A549 (cell line): ENCODE measurements at regions not wholly inside any gene's neighbourhood (a gene's known extent, or its start where the extent isn't known, plus 50 kb on each side); places are given as distances from the start of the nearest gene placed in this dataset.

Experiments
- ATAC-seq, 2 experiments: fragments of 200-7000 bp in 1 of 2; fragments of >200 bp in 1 of 2; cut with Nextera tagmentation in 1 of 2; cut with Tn5 transposase in 1 of 2; 3 replicates each; pipeline versions ENCODE4 v1.8.0 to v1.9.1; 2018 to 2020; ENCODE audit warnings: mild to moderate bottlenecking in 1 of 2, moderate library complexity in 1 of 2
- CTCF ChIA-PET: fragments of 300-600 bp; sonication (Branson Sonifier 250); formaldehyde crosslinking; extraction: SDS; loops from one replicate; lab custom pipeline; 2021; ENCODE audit warnings: antibody characterized with exemption, inconsistent platforms; lab: Yijun Ruan, JAX
- POLR2A ChIA-PET: fragments of 350-600 bp; formaldehyde crosslinking; extraction: SDS; loops from one replicate; lab custom pipeline; 2021; ENCODE audit warnings: antibody characterized with exemption, inconsistent platforms; lab: Yijun Ruan, JAX
- DNase-seq, 2 experiments: peaks; one replicate each; pipeline versions ENCODE4 v3.0.0 to v3.0.0-alpha.2; 2011 to 2016; ENCODE audit warnings: low read depth in 1 of 2, low spot score in 1 of 2
- FAIRE-seq: peaks from 2 replicates; lab custom pipeline; 2011; peaks lifted over from hg19 to GRCh38; lab: Jason Lieb, UNC
- H3K27ac ChIP-seq, 2 experiments: fragments of >200 bp; sonication (Bioruptor Twin); formaldehyde crosslinking; 3 replicates each; pipeline ENCODE4 v1.5.1; 2016 to 2017
- H3K4me1 ChIP-seq: fragments of >200 bp; sonication (Bioruptor Twin); formaldehyde crosslinking; 3 replicates; pipeline ENCODE4 v1.6.1; 2016
- H3K4me2 ChIP-seq: fragments of >200 bp; sonication (Bioruptor Twin); formaldehyde crosslinking; 3 replicates; pipeline ENCODE4 v1.6.1; 2016
- H3K4me3 ChIP-seq: fragments of >200 bp; sonication (Bioruptor Twin); formaldehyde crosslinking; 3 replicates; pipeline ENCODE4 v1.5.1; 2016
- H3K9me3 ChIP-seq: fragments of >200 bp; sonication (Bioruptor Twin); formaldehyde crosslinking; 3 replicates; pipeline ENCODE4 v1.6.1; 2016
- CHD2 ChIP-seq: fragments of 150-350 bp; IDR thresholded peaks from 2 replicates; pipeline ENCODE4 v1.6.1; 2014; ENCODE audit warnings: low read length; ENCODE audit not compliant: partially characterized antibody
- EHF ChIP-seq: fragments of 250-450 bp; sonication (Bioruptor Pico); IDR thresholded peaks from 2 replicates; pipeline ENCODE4 v1.5.0; 2020; ENCODE audit warnings: mild to moderate bottlenecking
- HEYL ChIP-seq: fragments of 250-450 bp; sonication (Bioruptor Pico); IDR thresholded peaks from 2 replicates; pipeline ENCODE4 v1.8.0; 2021; ENCODE audit warnings: mild to moderate bottlenecking, moderate library complexity
- HOXA7 ChIP-seq: fragments of 250-450 bp; sonication (Bioruptor Pico); IDR thresholded peaks from 2 replicates; pipeline ENCODE4 v1.5.0; 2020; ENCODE audit warnings: mild to moderate bottlenecking, moderate library complexity
- HOXB13 ChIP-seq: fragments of 250-450 bp; sonication (Bioruptor Pico); IDR thresholded peaks from 2 replicates; pipeline ENCODE4 v1.5.0; 2020; ENCODE audit warnings: low read depth, mild to moderate bottlenecking, moderate library complexity
- JUNB ChIP-seq: fragments of >200 bp; sonication (Bioruptor Twin); formaldehyde crosslinking; IDR thresholded peaks from 2 replicates; pipeline ENCODE4 v1.6.1; 2016
- NR3C1 ChIP-seq: fragments of >200 bp; sonication (Bioruptor Twin); formaldehyde crosslinking; IDR thresholded peaks from 3 replicates; pipeline ENCODE4 v1.6.1; 2017
- POLR2A ChIP-seq: IDR thresholded peaks from 2 replicates; pipeline ENCODE4 v1.6.1; 2012; ENCODE audit warnings: mild to moderate bottlenecking, low read length
- RAD21 ChIP-seq, 2 experiments: fragments of >200 bp in 1 of 2; sonication (Bioruptor Twin) in 1 of 2; formaldehyde crosslinking in 1 of 2; IDR thresholded peaks in 1 of 2; conservative IDR thresholded peaks in 1 of 2; 2 replicates in 1 of 2; 3 replicates in 1 of 2; pipeline ENCODE4 v1.6.1; 2012 to 2018; ENCODE audit warnings: inconsistent platforms in 1 of 2
- SMC3 ChIP-seq: fragments of >200 bp; sonication (Bioruptor Twin); formaldehyde crosslinking; IDR thresholded peaks from 3 replicates; pipeline ENCODE4 v1.6.1; 2018; ENCODE audit warnings: inconsistent platforms
- SREBF2 ChIP-seq: fragments of 450-650 bp; IDR thresholded peaks from 2 replicates; pipeline ENCODE4 v1.6.1; 2014; ENCODE audit warnings: mild to moderate bottlenecking, moderate library complexity
- WGBS: methylation state at CpG from one replicate; pipeline ENCODE4 v1.1.6; 2017; ENCODE audit errors: missing lambda C conversion rate; 5-methylcytosine and 5-hydroxymethylcytosine counted together
- TF ChIP-seq, protein P1 (sequence below): fragments of 450-650 bp; IDR thresholded peaks from 2 replicates; pipeline ENCODE4 v1.6.1; 2014; ENCODE audit warnings: antibody characterized with exemption
- TF ChIP-seq, protein P2 (sequence below): fragments of 200-600 bp; sonication (generic); IDR thresholded peaks from 2 replicates; pipeline ENCODE4 v1.6.1; 2016; ENCODE audit warnings: antibody characterized with exemption, mild to moderate bottlenecking, moderate library complexity
- TF ChIP-seq, protein P3 (sequence below): fragments of 250-450 bp; sonication (Bioruptor Pico); IDR thresholded peaks from 2 replicates; pipeline ENCODE4 v1.5.0; 2020; ENCODE audit warnings: low read depth, mild to moderate bottlenecking, moderate library complexity
- TF ChIP-seq, protein P4 (sequence below): IDR thresholded peaks from 2 replicates; pipeline ENCODE4 v1.6.1; 2012
- TF ChIP-seq, protein P5 (sequence below): IDR thresholded peaks from 2 replicates; pipeline ENCODE4 v1.6.1; 2012

DNA sequence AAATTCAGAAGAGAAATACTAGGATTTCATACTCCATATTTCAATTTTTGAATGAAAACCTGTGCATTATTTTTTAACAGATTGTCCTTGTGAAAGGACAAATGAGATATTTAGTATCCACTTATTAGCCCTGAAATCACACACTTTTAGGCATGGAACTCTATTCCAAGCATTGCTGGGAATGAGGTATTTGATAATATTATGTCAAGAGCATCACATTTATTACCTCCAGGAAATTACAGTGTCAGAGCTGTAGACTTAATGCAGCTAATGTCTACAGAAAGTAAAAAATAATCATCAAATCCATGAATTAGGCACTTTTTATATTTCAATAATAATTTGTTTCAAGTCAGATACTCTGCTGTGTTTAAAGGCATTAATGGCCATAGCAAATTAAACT lies 753.8 kb downstream of the REEP3 start:
- TF ChIP-seq HEYL (CRISPR knock-in tag) = no peak
- TF ChIP-seq RAD21 (conservative IDR thresholded peaks at IDR 0.05 in 1 of 2, IDR thresholded peaks at IDR 0.05 in 1 of 2) = no peak
- CTCF ChIA-PET = no interaction called here
- DNase-seq = no peak
- no peaks in the 10 kb centered on the region for H3K4me1 ChIP-seq
- H3K4me3 ChIP-seq = no peak overlapping the region
- POLR2A ChIA-PET = no interaction called here
- no peak overlapping the region for H3K27ac ChIP-seq
- no peak overlapping the region for H3K4me2 ChIP-seq
- no peak for FAIRE-seq
- no peaks in the 10 kb centered on the region for H3K9me3 ChIP-seq
- ATAC-seq = no peak

DNA sequence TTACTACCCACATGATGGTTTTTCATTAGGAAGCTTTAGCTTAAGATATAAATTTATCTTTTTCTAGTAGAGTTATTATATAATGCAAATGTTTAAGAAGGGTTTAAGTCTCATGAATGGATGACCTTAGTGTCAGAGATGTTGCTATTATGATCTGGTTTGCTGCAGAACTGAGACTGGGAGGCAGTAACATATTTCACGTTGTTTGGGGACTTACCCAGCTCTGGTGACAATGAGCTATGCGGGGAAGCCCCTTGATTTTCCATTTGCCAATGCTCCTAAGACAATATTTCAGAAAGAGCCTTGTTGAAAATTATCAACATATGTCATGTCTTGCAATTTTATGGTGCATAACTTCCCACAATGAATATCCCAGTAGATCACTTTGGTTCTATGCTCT lies 754.6 kb downstream of the REEP3 start:
- POLR2A ChIA-PET = no interaction called here
- Histone ChIP-seq H3K9me3 (no peaks in the 10 kb centered on the region), H3K4me1 (no peaks in the 10 kb centered on the region), H3K4me3 (no peak overlapping the region), H3K27ac (no peak overlapping the region), H3K4me2 (no peak overlapping the region)
- FAIRE-seq = no peak
- DNase-seq = no peak
- CTCF ChIA-PET = no interaction called here
- ATAC-seq = no peak
- TF ChIP-seq CHD2 (no peak), NR3C1 (no peak), JUNB (no peak), SREBF2 (no peak), HOXA7 (CRISPR knock-in tag) (no peak), EHF (CRISPR knock-in tag) (no peak), HEYL (CRISPR knock-in tag) (no peak), POLR2A (no peak)
- TF ChIP-seq, protein P1, sequence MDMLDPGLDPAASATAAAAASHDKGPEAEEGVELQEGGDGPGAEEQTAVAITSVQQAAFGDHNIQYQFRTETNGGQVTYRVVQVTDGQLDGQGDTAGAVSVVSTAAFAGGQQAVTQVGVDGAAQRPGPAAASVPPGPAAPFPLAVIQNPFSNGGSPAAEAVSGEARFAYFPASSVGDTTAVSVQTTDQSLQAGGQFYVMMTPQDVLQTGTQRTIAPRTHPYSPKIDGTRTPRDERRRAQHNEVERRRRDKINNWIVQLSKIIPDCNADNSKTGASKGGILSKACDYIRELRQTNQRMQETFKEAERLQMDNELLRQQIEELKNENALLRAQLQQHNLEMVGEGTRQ = no peak
- TF ChIP-seq, protein P2, sequence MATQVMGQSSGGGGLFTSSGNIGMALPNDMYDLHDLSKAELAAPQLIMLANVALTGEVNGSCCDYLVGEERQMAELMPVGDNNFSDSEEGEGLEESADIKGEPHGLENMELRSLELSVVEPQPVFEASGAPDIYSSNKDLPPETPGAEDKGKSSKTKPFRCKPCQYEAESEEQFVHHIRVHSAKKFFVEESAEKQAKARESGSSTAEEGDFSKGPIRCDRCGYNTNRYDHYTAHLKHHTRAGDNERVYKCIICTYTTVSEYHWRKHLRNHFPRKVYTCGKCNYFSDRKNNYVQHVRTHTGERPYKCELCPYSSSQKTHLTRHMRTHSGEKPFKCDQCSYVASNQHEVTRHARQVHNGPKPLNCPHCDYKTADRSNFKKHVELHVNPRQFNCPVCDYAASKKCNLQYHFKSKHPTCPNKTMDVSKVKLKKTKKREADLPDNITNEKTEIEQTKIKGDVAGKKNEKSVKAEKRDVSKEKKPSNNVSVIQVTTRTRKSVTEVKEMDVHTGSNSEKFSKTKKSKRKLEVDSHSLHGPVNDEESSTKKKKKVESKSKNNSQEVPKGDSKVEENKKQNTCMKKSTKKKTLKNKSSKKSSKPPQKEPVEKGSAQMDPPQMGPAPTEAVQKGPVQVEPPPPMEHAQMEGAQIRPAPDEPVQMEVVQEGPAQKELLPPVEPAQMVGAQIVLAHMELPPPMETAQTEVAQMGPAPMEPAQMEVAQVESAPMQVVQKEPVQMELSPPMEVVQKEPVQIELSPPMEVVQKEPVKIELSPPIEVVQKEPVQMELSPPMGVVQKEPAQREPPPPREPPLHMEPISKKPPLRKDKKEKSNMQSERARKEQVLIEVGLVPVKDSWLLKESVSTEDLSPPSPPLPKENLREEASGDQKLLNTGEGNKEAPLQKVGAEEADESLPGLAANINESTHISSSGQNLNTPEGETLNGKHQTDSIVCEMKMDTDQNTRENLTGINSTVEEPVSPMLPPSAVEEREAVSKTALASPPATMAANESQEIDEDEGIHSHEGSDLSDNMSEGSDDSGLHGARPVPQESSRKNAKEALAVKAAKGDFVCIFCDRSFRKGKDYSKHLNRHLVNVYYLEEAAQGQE = no peak
- TF ChIP-seq, protein P3, sequence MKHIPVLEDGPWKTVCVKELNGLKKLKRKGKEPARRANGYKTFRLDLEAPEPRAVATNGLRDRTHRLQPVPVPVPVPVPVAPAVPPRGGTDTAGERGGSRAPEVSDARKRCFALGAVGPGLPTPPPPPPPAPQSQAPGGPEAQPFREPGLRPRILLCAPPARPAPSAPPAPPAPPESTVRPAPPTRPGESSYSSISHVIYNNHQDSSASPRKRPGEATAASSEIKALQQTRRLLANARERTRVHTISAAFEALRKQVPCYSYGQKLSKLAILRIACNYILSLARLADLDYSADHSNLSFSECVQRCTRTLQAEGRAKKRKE = no peak
- TF ChIP-seq, protein P4, sequence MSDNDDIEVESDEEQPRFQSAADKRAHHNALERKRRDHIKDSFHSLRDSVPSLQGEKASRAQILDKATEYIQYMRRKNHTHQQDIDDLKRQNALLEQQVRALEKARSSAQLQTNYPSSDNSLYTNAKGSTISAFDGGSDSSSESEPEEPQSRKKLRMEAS = no peak
- TF ChIP-seq, protein P5, sequence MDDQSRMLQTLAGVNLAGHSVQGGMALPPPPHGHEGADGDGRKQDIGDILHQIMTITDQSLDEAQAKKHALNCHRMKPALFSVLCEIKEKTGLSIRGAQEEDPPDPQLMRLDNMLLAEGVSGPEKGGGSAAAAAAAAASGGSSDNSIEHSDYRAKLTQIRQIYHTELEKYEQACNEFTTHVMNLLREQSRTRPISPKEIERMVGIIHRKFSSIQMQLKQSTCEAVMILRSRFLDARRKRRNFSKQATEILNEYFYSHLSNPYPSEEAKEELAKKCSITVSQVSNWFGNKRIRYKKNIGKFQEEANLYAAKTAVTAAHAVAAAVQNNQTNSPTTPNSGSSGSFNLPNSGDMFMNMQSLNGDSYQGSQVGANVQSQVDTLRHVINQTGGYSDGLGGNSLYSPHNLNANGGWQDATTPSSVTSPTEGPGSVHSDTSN = no peak
- WGBS = 0% methylated on average over 2 of the region's 2 CpGs

DNA sequence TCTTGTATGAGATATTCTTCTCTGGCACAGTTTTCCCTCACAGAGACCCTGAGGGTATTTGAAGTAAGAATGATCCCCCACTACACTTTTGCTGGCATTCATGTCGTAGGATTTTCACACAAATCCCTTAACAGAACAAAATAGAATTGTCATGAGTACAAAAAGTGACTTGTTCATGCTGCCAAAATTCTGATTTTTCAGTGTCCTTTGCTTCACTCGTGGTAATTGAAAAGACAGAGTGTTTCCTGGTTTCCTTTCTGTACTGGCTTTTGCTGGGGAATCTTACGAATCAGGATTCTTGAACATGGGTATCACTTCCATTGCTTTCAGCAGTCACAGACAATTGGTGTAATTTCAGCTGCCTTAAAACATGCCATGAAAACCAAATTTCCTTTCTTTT lies 756.3 kb downstream of the REEP3 start:
- H3K4me3 ChIP-seq = no peak overlapping the region
- H3K27ac ChIP-seq = no peak overlapping the region
- CTCF ChIA-PET = no interaction called here
- POLR2A ChIA-PET = no interaction called here
- no peaks in the 10 kb centered on the region for H3K4me1 ChIP-seq
- DNase-seq (no peak), ATAC-seq (no peak), FAIRE-seq (no peak)
- H3K4me2 ChIP-seq = no peak overlapping the region
- 2% methylated on average over 3 of the region's 3 CpGs for WGBS
- TF ChIP-seq HEYL (CRISPR knock-in tag) (no peak), RAD21 (conservative IDR thresholded peaks at IDR 0.05 in 1 of 2, IDR thresholded peaks at IDR 0.05 in 1 of 2) (no peak), HOXB13 (no peak), SREBF2 (no peak), SMC3 (no peak)
- TF ChIP-seq, all 56 proteins: peak for 0
- H3K9me3 ChIP-seq = no peaks in the 10 kb centered on the region
